HL-60 (cell line): ENCODE measurements at regions not wholly inside any gene's neighbourhood (a gene's known extent, or its start where the extent isn't known, plus 50 kb on each side); places are given as distances from the start of the nearest gene placed in this dataset.

Experiments
- CTCF ChIP-seq: IDR thresholded peaks from one replicate; pipeline ENCODE4 v1.5.1; 2011; ENCODE audit warnings: low read length, control low read depth, inconsistent platforms; ENCODE audit not compliant: insufficient read depth
- GABPA ChIP-seq: IDR thresholded peaks from 2 replicates; pipeline ENCODE4 v1.6.1; 2012; ENCODE audit warnings: low read depth
- POLR2AphosphoS5 ChIP-seq: IDR thresholded peaks from 2 replicates; pipeline ENCODE4 v1.6.1; 2012; ENCODE audit warnings: low read depth
- REST ChIP-seq: IDR thresholded peaks from 2 replicates; pipeline ENCODE4 v1.6.1; 2012; ENCODE audit warnings: low read depth; ENCODE audit not compliant: insufficient replicate concordance
- SPI1 ChIP-seq: IDR thresholded peaks from 2 replicates; pipeline ENCODE4 v1.6.1; 2012; ENCODE audit warnings: low read depth, mild to moderate bottlenecking, borderline replicate concordance

- no peak for TF ChIP-seq CTCF
- TF ChIP-seq POLR2AphosphoS5, result no peak
- TF ChIP-seq REST, result no peak
- no peak for TF ChIP-seq GABPA
- no peak for TF ChIP-seq SPI1
Observed at GRCh38 chr3:36097209-36097608, 283.1 kb upstream of the STAC start.
